NCI-H1694 (cell line): ENCODE measurements at regions not wholly inside any gene's neighbourhood (a gene's known extent, or its start where the extent isn't known, plus 50 kb on each side); places are given as distances from the start of the nearest gene placed in this dataset.

ENCODE experiments used
- DNase-seq: peaks from one replicate; lab custom pipeline; 2025; lab: John Stamatoyannopoulos, UW

DNA sequence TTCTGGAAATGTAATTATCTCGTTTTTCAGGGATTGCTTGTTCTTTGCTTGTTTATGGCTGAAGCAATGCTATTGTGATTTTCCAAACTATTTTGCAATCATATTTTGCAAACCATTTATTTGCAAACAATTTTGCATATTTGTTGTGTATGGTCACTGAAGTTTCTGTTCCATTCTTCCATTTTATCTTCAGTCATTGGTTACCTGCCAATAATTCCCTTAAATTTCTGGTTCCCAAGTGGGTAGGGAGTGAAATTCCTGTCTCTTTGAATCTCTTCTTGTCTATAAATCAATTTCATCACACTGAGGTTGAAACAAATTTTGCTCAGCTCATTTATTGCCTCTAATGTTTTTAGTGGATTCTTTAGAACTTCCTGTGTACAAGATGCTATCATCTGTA lies 401.7 kb upstream of the VWC2 start:
- DNase-seq: no peak

DNA sequence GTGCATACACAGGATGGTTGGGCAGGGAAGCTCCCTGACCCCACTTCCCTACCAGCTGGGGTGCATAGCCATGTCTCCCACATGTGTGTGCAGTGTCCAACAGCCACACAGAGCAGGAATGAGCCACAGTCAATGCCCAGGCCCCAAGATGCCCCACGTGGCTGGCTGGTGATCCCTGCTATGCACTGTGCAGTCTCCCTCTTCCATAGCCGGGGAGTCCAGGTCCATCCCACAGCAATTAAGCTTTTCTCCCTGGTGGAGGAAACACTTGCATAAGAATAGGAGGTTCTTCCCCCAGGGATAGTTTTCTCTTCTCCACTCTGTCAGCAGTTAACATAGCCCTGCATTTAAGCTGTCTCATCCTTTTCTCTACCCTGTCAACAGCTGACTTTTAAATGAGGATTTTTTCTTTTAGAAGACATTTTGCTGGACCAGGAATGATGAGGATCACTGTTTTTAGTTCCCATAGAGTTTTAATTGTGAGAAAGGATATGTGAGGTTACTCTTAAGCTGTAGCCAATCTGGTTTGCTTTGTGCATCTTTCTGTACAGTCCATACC lies 396.5 kb upstream of the VWC2 start:
- no peak for DNase-seq

DNA sequence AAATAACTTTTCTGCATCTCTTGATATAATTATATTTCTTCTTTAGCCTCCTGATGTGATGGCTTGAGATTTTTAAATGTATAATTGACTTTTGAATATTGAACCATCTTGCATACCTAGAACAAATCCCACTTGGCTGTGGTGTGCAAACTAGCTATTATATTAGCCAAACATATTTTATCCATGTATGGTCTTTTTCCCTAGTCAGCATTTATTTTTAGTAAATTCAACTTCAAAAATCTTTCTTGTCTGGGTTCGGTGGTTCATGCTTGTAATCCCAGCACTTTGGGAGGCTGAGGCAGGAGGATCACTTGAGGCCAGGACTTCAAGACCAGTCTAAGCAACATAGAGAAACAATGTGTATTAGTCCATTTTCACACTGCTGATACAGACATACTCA lies 386.6 kb upstream of the VWC2 start:
- DNase-seq: no peak

DNA sequence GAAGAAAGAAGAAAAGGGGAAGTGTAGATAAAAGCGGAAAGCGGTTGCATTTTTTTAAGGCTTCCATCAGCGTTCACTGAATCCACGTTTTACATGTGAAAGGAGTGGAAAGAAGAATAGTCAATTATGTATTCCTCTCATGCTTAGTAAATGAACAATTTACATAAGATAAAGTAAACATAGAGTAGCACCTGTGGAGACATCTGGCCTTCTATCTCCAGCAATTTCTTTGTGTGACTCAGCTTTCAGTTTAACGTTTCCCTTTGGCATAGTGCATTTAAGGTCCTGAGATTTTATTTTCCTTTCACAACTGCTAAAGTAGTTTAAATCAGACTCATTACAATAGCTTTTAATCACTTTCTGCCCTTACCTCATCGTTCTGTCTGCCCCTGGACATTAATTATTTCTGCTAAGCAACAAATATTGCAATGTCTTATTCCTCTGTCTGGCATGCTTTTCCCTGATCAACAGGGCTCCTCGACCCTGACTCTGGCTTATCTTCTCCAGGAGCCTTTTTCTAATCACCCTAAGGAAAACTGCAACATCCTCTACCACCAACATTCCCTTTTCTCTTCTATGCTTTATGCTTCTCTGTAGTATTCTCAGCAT lies 383.5 kb upstream of the VWC2 start:
- no peak for DNase-seq

DNA sequence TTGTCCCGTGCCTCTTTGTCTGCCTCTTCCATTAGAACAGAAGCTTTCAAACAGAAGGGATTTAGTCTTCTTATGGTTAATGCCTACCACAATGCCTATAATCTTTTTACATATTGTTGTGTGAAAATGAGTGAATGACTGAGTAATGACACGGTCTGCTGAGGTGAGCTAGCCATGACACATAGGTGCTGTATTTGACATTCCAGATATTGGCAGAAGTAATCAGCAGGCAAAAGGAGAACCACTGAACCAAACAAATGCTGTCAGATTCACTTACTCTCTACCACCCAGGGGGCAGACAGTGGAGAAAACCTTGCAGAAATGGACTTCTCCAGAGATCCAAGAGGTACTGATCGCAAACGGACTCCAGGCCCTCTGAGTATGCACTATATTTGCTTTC lies 377.2 kb upstream of the VWC2 start:
- DNase-seq: no peak

DNA sequence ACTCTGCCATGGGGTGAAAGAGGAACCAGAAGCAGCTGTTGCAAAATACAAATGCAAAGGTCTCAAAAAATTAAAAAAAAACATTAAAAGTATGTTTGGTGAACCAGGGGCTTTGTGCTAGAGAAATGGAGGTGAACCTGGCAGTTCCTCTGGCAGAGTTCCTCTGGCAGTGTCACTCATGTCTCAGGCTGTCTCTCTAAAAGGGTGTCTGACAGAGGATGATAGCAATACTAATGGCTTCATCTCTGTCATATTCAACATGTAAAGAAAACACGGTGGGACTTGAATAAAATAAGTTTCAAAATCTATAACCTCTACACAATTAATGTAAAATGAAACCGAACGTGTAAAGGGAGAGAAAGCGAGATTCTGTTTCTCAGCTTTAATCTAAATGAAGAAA lies 375.7 kb upstream of the VWC2 start:
- DNase-seq: no peak

DNA sequence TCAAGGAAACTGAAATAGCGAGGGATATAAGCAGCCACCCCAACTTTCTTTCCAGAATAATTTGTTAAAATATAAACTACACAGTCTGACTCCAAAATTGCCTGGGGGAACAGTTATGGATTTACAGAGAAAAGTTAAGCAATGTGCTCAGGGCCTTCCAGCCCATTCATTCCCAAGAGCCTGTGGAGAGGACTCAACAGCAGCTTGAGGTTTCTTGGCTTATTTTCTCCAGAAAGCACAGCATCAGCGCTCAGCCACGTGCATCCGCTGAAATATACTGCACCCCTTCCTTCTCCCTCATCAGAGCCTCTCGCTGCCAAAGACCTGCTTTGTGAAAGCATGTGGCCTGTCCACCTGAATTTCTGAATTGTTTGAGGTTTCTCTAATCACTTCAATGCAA lies 375.2 kb upstream of the VWC2 start:
- no peak for DNase-seq

DNA sequence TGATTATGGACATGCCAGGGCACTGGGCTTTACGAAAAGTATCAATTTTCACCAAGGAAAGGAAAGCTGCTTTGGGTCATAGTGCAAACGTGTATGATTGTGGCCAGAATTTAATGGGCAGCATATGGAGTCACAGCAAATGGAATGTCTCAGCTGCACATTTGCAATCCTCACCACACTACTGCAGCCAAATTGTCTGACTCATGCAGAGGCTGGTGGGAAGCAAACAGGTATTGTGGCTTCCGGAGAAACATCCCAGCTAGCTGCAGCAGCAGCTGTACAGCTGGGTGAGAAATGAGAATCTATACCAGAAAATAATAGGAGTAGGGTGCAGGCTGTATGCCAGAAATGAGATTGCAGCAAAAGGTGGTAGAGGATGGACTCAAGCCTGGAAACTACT lies 374.7 kb upstream of the VWC2 start:
- no peak for DNase-seq

DNA sequence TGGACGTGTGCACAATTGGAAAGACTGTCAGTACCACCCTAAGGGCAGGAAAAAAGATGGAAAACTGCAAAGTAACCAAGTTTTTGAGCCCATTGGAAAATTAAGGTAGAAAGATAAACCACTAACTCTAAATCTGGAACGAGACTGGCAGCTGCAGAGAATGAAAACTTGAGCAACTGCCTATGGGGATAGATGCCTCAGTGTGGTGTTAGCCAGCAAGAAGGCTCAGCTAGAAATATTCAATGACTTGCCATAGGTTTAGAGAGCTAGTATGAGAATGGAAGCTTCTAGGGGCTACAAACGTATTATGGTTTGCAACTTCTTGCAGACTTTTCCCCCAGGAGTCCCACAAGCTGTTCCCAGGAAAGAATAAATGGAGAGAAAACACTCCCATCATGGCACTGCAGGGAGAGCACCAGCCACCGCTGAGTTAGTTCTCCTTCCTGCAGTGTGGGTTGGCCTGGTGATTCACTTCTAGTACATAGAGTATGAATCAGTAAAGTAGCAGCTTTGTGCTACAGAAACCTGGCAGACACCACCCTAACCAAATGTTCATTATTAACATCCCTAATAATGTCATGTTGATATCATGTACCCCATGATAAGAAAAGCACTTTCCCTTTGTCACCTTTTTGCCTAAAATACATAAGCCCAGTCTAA lies 372.4 kb upstream of the VWC2 start:
- DNase-seq: no peak

DNA sequence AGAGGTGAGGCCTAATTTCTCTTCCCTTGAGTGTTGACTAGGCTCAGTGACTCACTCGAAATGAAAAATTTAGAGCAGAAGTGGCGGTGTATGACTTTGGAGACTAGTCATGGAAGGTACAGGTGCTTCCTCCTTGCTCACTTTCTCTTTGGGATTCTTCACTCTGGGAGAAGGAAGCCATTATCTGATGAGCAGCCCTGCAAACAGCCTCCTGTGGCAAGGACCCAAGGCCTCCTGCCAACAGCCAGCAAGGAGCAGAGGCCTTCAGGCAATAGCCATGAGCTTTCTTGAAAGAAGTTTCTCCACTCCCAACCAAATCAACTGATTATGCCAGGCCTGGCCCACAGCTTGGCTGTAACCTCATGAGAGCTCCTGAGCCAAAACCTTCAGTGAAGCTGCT lies 369.6 kb upstream of the VWC2 start:
- DNase-seq: no peak

DNA sequence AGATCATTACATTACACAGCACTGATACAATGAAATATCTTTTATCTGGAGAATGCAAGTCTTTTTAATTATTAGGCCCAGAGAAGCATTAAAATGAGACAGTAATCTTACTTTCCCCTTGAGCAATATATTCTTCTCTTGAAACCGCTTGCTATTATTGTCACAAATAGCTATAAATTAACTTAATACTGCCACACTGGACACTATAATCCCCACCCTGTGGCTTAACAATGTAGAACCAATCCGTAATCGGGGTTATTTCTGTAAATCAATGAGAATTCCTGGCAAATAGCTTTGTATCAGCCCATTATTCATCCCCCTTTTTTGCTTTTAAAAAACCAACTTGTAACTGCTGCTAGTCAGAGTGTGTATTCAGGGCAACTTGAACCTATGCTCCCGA lies 366.2 kb upstream of the VWC2 start:
- no peak for DNase-seq

DNA sequence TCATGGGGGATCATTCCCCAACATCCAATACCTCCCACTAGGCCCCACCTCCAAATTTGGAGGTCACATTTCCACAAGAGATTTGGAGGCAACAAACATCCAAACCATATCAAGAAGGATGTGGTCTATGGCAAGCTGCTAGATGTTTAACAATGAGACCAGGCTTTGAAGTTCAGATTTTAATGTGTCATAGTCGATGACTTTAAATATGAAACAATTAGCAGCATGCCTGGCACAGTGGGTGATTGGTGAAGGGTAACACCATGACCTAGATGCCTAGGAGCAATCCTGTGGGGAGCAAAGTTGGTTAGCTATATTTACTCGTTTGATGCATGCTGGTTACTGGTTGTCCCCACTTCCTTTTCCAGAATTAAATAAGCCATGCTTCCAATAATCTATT lies 356.4 kb upstream of the VWC2 start:
- DNase-seq: no peak

DNA sequence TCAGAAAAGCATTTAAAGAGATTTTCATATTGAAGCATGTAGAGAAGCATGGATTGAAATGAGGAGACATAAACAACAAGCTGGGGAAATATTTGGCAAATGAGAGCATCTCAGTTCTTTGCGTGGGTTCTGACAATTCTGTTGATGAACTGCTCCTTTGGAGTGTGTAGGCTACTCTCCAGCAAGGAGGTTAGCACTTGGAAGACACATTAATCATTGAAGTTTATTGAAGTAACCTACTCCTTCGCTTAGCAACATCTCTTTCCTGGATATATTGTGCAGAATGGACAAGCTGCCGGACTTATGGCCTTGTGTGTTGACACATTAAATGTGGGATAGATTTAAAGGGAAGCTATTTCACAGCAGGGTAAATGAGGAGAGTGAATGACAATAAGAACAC lies 354.5 kb upstream of the VWC2 start:
- no peak for DNase-seq

DNA sequence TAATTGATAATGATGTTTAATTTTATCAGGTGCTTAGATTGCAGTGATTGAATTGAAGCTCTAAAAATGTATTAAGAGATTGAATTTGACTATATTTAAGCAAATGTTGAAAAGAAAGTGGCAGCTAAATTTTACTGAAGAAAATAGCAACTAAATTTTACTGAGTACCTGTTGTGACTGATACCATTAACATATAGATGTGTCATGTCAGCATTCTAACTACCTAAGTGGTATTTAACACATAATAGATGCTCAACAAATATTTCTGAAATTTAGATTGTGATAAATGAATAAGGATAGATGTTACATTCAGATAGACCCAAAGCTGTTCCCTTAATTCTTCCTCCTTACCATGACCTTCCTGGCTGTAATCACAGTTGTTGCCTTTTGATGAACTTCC lies 350.9 kb upstream of the VWC2 start:
- DNase-seq: no peak

DNA sequence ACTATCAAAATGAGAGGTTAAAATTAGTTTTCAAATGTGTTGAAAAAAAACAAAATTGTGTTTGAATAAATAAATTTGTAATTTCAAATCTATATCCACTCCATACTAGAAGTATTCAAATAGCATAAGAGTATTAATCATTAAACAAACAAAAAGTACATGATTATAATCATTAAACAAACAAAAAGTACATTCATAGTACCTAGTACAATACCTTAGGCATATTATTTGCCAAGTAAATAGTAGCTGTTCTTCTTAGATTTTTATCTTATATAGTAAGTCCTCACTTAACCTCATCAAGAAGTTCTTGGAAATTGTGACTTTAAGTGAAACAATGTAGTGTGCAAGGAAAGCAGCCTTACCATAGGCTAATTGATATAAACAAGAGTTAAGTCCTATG lies 349.3 kb upstream of the VWC2 start:
- DNase-seq: no peak

DNA sequence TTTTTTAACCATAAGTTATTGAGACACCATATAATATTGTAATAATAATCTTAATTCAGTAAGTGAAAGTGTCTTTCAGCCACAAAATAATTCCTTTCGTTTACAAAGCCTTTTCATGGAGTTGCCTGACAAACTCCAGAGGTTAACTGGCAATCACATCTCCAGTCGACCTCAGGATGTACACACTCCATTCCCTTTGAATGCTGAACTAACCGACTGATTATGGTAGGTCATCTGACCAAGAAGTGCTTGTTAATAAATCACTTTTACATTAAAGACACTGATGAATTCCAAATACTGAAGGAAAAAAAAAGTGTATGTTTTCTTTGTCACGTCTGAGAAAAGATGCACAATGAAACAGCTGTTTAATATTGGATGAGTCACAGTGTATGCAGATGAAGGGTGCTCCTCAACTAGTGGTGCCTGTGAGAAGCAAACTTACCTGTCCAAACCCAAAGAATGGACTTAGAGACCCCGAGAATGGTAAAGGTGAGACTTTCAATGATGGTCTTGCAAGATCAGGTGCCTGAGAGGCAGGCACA lies 348.1 kb upstream of the VWC2 start:
- DNase-seq: no peak

DNA sequence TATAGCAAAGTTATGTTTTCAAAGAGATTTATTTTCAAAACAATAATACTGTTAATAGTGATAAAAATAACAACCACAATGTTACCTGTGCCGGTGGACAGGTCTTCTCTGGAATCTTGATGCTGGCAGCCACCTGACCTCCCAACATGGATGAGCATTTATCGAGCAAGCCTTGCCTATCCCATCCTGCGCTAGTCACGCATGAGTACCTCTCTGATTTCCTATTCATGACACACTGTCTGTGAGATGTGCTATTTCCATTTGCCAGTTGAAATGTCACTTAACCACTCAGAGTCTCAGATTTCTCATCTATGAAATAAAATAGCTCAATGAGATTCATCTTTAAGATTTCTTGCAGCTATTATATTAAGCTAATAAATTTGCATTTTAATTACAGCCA lies 341.2 kb upstream of the VWC2 start:
- no peak for DNase-seq

DNA sequence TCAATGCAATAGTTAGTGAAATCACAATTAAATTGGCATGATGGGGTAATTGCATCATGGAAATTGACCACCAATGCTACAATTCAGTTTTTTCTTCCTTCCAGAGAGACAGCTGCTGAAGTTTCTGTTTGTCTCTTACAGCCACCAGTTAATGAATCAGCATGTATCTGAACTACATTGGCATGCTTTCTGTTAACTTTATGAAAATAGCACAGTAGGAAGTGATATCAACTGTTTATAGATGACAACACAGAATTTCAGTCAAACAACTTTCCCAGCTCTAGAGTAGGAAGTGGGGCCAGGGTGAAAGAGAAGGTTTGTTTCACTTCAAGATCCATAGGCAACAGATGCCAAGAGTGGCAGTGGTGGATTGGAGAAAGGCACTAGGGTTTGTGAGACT lies 339.6 kb upstream of the VWC2 start:
- DNase-seq: no peak

DNA sequence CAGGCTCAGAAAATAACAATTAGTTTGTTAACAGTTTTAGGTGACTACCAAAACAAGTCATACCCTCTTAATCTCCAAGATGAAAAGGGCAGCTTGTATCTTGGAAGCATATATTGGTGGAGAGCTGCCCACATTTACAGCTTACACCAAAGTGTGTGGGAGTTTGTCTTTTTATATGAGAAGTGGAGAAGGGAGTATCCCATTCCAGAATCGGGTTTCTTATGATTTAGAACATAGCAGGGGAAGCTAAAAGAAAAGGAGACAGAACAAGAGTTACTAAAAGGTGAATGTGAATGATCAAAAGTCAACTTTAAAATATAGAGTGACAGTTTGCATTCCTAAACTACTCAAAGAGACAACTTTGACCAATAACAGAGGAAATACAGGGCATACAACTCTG lies 338.6 kb upstream of the VWC2 start:
- DNase-seq: no peak

DNA sequence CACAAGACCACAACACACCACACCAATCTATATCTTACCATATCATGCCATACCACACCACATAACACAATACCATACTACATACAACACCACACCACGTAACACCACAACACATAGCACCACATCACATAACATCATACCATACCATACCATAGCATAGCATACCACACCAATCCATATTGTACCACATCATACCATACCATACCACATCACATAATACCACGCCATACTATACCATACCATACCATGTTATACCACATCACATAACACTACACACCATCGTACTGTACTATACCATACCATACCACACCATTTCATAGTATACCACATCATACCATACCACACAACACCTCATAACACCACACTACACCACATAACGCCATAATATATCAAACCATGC lies 335.2 kb upstream of the VWC2 start:
- DNase-seq: no peak

DNA sequence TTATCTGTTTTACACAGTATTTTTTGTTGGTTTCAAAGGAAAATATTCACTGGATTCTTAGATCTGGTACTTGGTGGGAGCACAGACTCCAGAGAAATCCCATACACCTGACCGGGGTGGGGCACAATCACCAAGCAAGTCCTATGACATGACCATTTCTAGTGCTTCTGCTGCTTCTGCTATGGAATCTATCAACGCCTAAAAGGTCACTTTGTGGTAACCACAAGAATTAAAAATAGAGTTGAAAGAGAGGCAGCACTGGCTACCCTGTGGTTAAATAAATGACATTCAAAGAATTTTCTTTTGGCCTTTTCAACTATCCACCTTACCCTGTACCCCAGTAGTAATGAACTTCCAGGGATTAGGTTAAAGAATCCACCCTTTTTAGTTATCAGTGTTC lies 329.9 kb upstream of the VWC2 start:
- DNase-seq: no peak

DNA sequence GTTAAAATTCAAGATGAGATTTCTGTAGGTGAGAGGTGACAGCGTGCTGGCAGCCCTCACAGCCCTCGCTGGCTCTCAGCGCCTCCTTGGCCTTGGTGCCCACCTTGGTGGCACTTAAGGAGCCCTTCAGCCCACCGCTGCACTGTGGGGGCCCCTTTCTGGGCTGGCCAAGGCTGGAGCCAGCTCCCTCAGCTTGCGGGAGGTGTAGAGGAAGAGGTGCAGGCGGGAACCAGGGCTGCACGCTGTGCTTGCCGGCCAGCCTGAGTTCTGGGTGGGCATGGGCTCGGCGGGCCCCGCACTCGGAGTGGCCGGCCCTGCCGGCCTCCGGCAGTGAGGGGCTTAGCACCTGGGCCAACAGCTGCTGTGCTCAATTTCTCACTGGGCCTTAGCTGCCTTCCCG lies 320.0 kb upstream of the VWC2 start:
- DNase-seq: no peak

DNA sequence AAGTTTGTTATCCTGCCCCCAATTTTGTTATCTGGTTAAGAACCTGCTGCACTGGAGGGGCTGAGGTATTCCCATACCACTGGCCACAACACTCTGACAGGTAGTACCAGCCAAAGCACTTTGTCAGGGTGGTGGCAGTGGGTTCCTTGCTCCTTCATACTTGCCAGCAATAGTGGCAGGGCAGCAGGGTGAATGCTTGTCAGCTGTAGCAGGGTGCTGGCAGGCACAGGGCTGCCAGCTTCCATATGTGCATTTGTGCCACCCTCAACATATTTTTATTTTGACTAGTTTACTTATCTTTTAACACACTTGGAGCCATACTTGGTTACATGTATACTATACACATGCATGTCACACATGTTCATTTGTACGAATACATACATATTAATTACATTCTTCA lies 294.0 kb upstream of the VWC2 start:
- no peak for DNase-seq
